Smooth muscle cell (in vitro differentiated cells): ENCODE measurements at regions not wholly inside any gene's neighbourhood (a gene's known extent, or its start where the extent isn't known, plus 50 kb on each side); places are given as distances from the start of the nearest gene placed in this dataset.

Source experiments
- DNase-seq: peaks from one replicate; lab custom pipeline; 2025; ENCODE audit not compliant: unreplicated experiment; lab: John Stamatoyannopoulos, UW
- H2AFZ ChIP-seq: fragments of 200-600 bp; sonication (generic); 2 replicates; pipeline ENCODE4 v1.6.0; 2016; ENCODE audit warnings: antibody characterized with exemption, low read depth, mild to moderate bottlenecking
- H3F3A ChIP-seq: fragments of 200-600 bp; sonication (generic); 2 replicates; pipeline ENCODE4 v1.6.0; 2017; ENCODE audit warnings: antibody characterized with exemption, low read depth
- H3K27ac ChIP-seq: fragments of 200-600 bp; sonication (generic); 2 replicates; pipeline ENCODE4 v1.5.1; 2016; ENCODE audit warnings: low read depth, mild to moderate bottlenecking
- H3K27me3 ChIP-seq: fragments of 200-600 bp; sonication (generic); 2 replicates; pipeline ENCODE4 v1.6.1; 2016; ENCODE audit warnings: low read depth, mild to moderate bottlenecking
- H3K36me3 ChIP-seq: fragments of 200-600 bp; sonication (generic); 2 replicates; pipeline ENCODE4 v1.5.1; 2016; ENCODE audit warnings: low read depth
- H3K4me1 ChIP-seq: fragments of 200-600 bp; sonication (generic); 2 replicates; pipeline ENCODE4 v1.5.1; 2016; ENCODE audit warnings: low read depth
- H3K4me2 ChIP-seq: fragments of 200-600 bp; sonication (generic); 2 replicates; pipeline ENCODE4 v1.6.0; 2016; ENCODE audit warnings: mild to moderate bottlenecking
- H3K4me3 ChIP-seq: fragments of 200-600 bp; sonication (generic); 2 replicates; pipeline ENCODE4 v1.5.1; 2016; ENCODE audit warnings: mild to moderate bottlenecking
- H3K79me2 ChIP-seq: fragments of 200-600 bp; sonication (generic); 2 replicates; pipeline ENCODE4 v1.6.0; 2016; ENCODE audit warnings: low read depth, mild to moderate bottlenecking
- H3K9ac ChIP-seq: fragments of 200-600 bp; sonication (generic); 2 replicates; pipeline ENCODE4 v1.6.0; 2016; ENCODE audit warnings: low read depth
- H3K9me3 ChIP-seq: fragments of 200-600 bp; sonication (generic); replicated peaks from 2 replicates; pipeline ENCODE4 v1.5.1; 2016; ENCODE audit warnings: low read depth
- H4K20me1 ChIP-seq: fragments of 200-600 bp; sonication (generic); 2 replicates; pipeline ENCODE4 v1.6.0; 2016; ENCODE audit warnings: low read depth
- WGBS: methylation state at CpG from one replicate; pipeline ENCODE4 v1.1.7; 2016; ENCODE audit warnings: low lambda C conversion rate; 5-methylcytosine and 5-hydroxymethylcytosine counted together
- TF ChIP-seq, protein P1 (sequence below): fragments of 200-600 bp; sonication (generic); IDR thresholded peaks from 2 replicates; pipeline ENCODE4 v1.5.1; 2017; ENCODE audit warnings: borderline replicate concordance, mild to moderate bottlenecking, antibody characterized with exemption; ENCODE audit not compliant: insufficient read depth, poor library complexity, severe bottlenecking

GRCh38 chr5:136906545-136906944 is 541.2 kb upstream of the TRPC7 start:
- no peak for DNase-seq
- Histone ChIP-seq H3K79me2 (no peaks in the 10 kb centered on the region), H3K9me3 (no peaks in the 10 kb centered on the region), H4K20me1 (no peaks in the 10 kb centered on the region), H3K4me1 (no peaks in the 10 kb centered on the region), H3K9ac (no peak overlapping the region), H3K27ac (no peak overlapping the region), H3F3A (no peaks in the 10 kb centered on the region), H3K4me2 (no peak overlapping the region), H2AFZ (no peak overlapping the region), H3K36me3 (no peaks in the 10 kb centered on the region), H3K4me3 (no peak overlapping the region), H3K27me3 (no peaks in the 10 kb centered on the region)
- TF ChIP-seq, protein P1, sequence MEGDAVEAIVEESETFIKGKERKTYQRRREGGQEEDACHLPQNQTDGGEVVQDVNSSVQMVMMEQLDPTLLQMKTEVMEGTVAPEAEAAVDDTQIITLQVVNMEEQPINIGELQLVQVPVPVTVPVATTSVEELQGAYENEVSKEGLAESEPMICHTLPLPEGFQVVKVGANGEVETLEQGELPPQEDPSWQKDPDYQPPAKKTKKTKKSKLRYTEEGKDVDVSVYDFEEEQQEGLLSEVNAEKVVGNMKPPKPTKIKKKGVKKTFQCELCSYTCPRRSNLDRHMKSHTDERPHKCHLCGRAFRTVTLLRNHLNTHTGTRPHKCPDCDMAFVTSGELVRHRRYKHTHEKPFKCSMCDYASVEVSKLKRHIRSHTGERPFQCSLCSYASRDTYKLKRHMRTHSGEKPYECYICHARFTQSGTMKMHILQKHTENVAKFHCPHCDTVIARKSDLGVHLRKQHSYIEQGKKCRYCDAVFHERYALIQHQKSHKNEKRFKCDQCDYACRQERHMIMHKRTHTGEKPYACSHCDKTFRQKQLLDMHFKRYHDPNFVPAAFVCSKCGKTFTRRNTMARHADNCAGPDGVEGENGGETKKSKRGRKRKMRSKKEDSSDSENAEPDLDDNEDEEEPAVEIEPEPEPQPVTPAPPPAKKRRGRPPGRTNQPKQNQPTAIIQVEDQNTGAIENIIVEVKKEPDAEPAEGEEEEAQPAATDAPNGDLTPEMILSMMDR, result no peak
- 68% methylated on average over 1 of the region's 1 CpG for WGBS

DNA sequence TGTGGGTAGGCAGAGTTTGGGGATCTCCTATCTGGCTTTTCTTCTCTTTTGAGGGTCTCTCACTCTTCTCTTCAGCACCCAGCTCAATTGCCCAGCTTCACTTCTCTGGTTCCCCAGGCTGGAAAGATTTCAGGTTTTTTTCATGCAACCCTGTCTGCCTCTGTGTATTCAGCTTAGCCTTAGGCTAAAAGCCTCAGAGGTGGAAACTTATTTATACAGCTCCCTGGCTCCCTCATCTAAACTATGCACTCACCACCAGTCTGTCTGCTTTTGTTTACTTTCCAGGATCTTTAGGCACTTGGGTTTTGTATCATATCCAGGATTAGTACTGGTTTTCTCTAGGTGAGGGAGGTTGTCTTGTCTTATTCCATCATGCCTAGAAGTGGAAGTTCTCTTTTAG is 540.2 kb upstream of the TRPC7 start:
- no peak for DNase-seq
- H3K9me3 ChIP-seq, result no peaks in the 10 kb centered on the region
- no peaks in the 10 kb centered on the region for H3K36me3 ChIP-seq
- TF ChIP-seq, protein P1, result no peak
- no peak overlapping the region for H3K27ac ChIP-seq
- H3K4me2 ChIP-seq, result no peak overlapping the region
- no peaks in the 10 kb centered on the region for H3K79me2 ChIP-seq
- peak overlapping the region; percentile 59 for H2AFZ ChIP-seq
- H3F3A ChIP-seq, result no peaks in the 10 kb centered on the region
- H3K4me1 ChIP-seq, result no peaks in the 10 kb centered on the region
- no peak overlapping the region for H3K9ac ChIP-seq
- H3K4me3 ChIP-seq, result no peak overlapping the region
- no peaks in the 10 kb centered on the region for H3K27me3 ChIP-seq
- no peaks in the 10 kb centered on the region for H4K20me1 ChIP-seq

GRCh38 chr5:136894070-136894469 is 528.7 kb upstream of the TRPC7 start:
- H3K36me3 ChIP-seq, result no peaks in the 10 kb centered on the region
- WGBS, result 72% methylated on average over 5 of the region's 5 CpGs
- no peaks in the 10 kb centered on the region for H3K79me2 ChIP-seq
- H3K4me3 ChIP-seq, result no peak overlapping the region
- no peak overlapping the region for H3K27ac ChIP-seq
- peaks cover 6% of the 10 kb centered on the region for H3K9me3 ChIP-seq
- no peaks in the 10 kb centered on the region for H3K4me1 ChIP-seq
- H3F3A ChIP-seq, result no peaks in the 10 kb centered on the region
- no peak overlapping the region for H2AFZ ChIP-seq
- no peak for DNase-seq
- H4K20me1 ChIP-seq, result no peaks in the 10 kb centered on the region
- H3K4me2 ChIP-seq, result no peak overlapping the region
- TF ChIP-seq, protein P1, result no peak
- no peaks in the 10 kb centered on the region for H3K27me3 ChIP-seq
- H3K9ac ChIP-seq, result no peak overlapping the region

DNA sequence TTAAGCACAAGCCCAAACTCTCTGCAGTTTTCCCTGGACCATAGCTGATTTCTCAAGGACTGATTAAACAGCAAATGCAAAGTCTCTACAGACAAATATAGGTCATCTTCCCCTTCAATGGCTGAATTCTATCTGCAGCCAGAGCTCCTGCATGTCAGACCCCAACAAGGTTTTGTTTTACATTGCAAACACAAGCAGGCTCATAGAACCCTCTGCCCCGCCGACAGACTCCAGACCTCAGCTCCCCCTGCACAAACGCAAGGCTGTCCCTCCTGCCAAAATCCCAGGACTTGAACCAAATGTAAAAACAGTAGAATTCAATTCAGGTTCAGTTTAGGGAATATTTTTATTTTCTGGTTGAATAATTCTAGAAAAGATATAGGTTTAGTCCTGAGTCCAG is 526.7 kb upstream of the TRPC7 start:
- Histone ChIP-seq H3K4me1 (no peaks in the 10 kb centered on the region), H3K36me3 (no peaks in the 10 kb centered on the region), H3K79me2 (no peaks in the 10 kb centered on the region), H3K4me3 (no peak overlapping the region), H3K27ac (no peak overlapping the region), H2AFZ (no peak overlapping the region), H3K4me2 (no peak overlapping the region), H3F3A (no peaks in the 10 kb centered on the region), H3K27me3 (peaks cover 4% of the 10 kb centered on the region), H3K9ac (no peak overlapping the region), H4K20me1 (no peaks in the 10 kb centered on the region), H3K9me3 (no peaks in the 10 kb centered on the region)
- TF ChIP-seq, protein P1, result no peak
- no peak for DNase-seq
- 67% methylated on average over 3 of the region's 3 CpGs for WGBS
